ENCODE measurements at regions not wholly inside any gene's neighbourhood (a gene's known extent, or its start where the extent isn't known, plus 50 kb on each side); places are given as distances from the start of the nearest gene placed in this dataset.

DNA sequence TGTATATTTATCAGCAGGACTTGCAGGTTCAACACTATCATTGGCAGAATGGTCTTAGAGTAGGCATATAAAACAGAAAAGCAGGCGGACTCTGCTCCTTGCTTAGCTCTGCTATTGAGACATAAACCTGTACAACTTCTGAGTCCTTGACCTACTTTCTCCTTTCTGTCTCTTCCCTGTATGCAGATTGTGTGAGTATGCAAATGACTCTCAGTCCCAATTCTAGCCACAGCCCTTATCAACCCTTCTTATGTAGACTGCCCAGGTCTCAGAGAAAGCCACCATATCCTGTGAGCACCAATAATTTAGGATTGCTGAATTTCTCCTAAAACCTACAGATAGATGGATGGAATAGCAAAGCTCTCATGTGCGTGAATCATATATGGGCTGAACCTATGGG is 367.6 kb upstream of the DDI1 start:
- no peak for DNase-seq (ENCODE audit: low spot score)

DNA sequence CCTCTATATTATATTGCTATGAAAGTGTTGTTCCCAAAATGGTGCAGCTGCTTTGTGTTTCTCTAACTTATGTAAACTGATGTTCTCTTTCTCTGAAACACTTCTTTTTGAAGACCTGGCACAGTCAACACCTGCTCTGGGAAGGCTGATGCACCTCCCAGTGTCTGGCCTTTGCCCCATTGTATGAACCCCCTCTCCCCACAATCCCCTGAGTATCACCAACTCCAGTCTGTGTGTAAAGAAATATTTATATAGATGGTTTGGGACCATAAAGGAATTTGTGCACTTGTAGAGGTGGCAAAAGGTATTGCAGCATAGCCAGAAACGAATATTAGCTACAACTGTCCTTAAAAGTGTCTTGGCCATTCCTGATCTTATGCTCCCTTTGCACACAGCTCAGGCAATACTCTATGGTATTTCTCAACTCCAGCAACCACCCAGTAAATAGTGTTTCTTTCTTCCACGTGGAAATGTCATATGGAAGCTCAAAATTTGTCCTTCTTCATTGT is 365.2 kb upstream of the DDI1 start:
- no peak for DNase-seq (ENCODE audit: low spot score)

- no peak for DNase-seq (ENCODE audit: low spot score)
Measured at GRCh38 chr11:103673773-103674172, 362.7 kb upstream of the DDI1 start.

DNA sequence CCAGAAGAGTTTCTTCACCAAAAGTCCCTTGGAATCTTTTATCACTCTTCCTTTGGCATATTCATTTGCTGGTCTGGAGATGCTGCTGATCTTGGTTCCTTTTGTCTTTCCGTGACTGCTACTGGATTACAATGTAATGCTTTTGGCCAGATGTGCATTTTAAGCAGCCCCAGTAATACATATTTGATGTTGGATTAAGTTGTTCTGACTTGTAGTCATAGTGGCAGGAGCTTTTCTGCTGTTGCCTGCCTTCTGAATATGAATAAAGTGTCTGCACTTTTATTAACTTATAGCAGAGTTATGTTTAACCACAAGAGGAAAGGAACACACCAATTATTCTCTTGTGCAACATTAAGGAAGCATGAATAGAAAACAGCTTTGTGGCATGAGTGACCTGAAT is 360.0 kb upstream of the DDI1 start:
- no peak for DNase-seq (ENCODE audit: low spot score)

GRCh38 chr11:103680826-103681225 is 355.6 kb upstream of the DDI1 start:
- DNase-seq (ENCODE audit: low spot score), result no peak

DNA sequence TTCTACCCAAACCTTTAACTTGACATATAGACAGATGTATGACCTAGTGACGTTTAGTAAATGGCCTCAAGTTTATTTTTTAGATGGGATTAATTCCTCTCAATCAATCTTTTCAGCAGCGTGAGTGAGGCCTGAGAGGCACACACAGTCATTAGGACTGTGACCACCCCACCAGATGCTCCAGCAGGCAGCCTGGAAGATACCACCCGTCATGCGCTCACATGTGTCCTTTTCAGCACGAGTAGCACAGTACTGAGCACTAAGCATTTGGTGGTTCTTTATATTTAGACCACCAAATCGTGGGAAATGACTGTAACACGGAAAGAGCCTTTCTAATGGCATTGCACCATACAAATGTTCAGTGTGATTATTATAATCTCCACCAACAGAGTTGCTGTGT is 354.6 kb upstream of the DDI1 start:
- no peak for DNase-seq (ENCODE audit: low spot score)

DNA sequence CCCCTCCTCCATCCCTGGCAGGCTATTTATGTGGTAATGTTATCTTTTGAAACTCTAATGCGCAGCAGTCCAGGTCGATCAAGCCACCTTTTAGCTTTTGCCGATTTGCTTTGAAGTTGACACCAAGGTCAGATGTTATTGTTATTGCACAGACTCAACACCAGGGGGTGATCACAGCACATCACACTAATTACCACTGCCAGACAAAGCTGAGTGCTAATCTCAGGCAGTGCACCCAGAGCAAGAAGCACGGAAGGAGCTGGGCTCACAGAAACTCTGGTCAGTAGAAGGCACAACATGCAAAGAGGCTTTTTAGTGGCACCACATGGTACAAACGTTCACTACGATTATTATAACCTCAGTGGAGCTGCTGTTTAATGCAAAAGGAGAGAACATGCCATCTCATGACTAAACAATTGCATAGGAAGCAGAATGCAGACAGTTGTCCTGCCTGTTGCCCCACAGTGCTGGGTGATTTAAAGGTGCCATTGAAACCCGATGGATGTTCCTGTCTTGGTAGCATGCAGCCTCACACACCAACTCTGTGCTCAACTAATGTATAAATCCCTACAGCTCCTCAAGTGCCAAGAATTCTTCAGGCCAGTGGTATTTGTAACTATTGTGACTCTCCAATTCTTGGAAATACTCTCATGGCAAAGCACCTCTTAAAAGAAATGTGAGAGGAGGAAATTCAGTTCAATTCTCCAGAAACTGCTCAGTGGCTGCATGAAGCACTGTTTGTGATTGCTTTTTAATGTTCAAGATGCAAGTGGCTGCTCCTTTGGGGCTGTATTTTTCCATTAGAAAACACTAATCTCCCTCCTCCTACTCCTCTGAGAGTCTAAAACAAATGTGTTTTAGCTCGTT is 353.9 kb upstream of the DDI1 start:
- DNase-seq (ENCODE audit: low spot score), result peak; percentile 63

DNA sequence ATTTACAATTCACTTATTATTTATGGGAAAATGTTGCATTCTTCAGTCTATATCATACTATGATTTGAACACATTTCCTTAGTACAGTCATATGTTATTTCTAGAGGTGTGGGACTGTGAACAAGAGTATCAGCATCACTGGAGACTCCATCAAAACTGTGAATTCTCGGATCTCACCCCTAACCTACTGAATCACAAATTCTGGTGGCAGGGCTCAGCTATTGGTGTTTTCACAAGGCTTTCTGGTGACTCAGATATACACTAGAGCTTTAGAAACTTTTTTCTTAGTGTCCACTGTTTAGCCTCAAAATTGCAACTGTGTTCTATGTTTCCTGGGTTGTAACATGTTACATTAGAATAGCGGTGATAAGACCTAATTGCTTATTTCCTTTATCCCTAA is 352.9 kb upstream of the DDI1 start:
- DNase-seq (ENCODE audit: low spot score), result no peak

DNA sequence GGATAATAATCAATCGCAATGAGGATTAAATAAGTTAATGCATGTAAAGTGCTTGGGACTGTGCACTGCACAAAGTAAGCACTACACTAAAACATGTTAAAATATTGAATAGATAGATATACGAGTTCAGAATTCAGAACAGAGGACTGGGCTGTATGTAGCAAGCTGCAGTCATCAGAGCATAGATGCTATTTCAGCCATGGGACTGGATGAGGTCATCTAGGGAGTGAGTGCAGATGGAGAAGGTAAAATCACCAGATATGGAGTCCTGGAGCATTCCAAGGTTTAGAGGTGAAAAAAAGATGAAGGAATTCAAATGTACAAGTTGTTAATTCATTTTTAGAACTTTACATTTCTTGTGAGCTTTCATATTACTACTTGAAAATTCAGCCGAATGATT is 347.5 kb upstream of the DDI1 start:
- DNase-seq (ENCODE audit: low spot score), result no peak

DNA sequence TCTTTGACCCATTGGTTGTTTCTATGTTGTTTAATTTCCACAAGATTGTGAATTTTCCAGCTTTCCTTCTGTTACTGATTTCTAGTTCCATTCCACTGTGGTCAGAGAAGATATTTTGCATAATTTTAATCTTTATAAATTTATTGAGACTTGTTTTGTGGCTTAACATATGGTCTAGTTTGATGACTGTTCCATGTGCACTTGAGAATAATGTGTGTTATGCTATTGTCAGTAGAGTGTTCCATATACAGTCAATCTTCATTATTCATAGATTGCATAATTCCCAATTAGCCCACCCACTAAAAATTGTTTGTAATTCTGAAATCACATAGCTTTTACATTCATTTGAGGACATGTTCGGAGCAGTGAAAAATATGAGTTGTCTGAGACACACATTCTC is 346.1 kb upstream of the DDI1 start:
- no peak for DNase-seq (ENCODE audit: low spot score)

- DNase-seq (ENCODE audit: low spot score), result no peak
Measured at GRCh38 chr11:103696123-103696522, 340.3 kb upstream of the DDI1 start.

DNA sequence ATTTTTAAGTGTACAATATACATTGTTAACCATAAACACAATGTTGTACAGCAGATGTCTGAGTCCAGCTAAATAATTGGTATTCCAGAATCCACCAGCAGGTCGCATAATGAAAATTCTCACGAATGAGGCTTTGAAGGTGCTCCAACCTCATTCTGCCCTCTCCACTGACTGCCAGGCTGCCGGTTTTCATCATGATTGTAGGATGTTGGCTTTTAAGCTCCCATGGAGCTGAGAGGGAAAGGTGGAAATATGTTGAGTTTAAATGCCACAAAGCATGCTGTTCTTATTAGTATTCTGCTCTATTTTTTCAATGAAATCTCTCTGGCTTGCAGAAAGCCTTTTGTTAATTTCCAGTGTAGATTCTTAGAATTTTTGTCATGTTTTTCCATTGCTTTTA is 337.2 kb upstream of the DDI1 start:
- no peak for DNase-seq (ENCODE audit: low spot score)

- no peak for DNase-seq (ENCODE audit: low spot score)
Measured at GRCh38 chr11:103699656-103700055, 336.8 kb upstream of the DDI1 start.

DNA sequence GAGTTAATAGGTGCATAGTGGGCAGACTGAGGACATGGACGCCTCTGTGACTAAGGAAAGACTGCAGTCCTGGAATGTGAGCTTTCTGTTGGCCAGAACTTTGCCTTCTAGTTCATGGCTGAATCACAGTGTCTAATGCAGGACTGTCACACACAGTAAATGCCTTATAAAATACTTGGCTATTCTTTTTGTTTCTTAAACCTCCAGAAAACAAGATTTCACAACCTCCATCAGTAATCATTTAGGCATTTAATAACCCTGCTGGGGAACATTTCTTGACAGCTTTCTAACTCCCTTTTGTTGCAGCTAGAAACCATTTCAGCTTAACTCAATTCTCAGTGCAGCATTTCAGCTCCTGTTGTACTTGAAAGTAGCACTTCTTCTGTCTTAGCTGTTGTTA is 335.8 kb upstream of the DDI1 start:
- DNase-seq (ENCODE audit: low spot score), result no peak

- no peak for DNase-seq (ENCODE audit: low spot score)
Measured at GRCh38 chr11:103703437-103703836, 333.0 kb upstream of the DDI1 start.

- no peak for DNase-seq (ENCODE audit: low spot score)
Measured at GRCh38 chr11:103703954-103704353, 332.5 kb upstream of the DDI1 start.

- DNase-seq (ENCODE audit: low spot score), result no peak
Measured at GRCh38 chr11:103705642-103706041, 330.8 kb upstream of the DDI1 start.

- no peak for DNase-seq (ENCODE audit: low spot score)
Measured at GRCh38 chr11:103709371-103709770, 327.1 kb upstream of the DDI1 start.

- no peak for DNase-seq (ENCODE audit: low spot score)
Measured at GRCh38 chr11:103714246-103714645, 322.2 kb upstream of the DDI1 start.

DNA sequence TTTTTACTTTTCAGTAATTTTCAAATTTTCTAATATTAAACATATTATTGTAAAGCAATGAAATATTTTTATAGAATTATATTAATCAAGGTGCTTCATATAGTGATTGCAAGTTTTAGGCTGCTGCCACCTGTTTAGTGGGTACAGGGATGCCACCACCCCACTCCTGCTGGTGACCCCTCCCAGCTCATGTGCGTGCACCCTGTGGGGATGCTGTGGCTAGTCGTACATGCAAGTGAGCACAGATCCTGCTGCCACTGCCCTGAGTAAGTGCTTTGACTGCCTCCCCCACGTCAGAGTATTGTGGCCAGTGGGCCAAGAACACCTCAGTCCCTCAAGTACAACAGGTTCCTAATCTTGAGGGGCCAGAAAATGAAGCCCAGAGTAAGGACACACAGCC is 320.1 kb upstream of the DDI1 start:
- DNase-seq (ENCODE audit: low spot score), result no peak

- no peak for DNase-seq (ENCODE audit: low spot score)
Measured at GRCh38 chr11:103727262-103727661, 309.2 kb upstream of the DDI1 start.

DNA sequence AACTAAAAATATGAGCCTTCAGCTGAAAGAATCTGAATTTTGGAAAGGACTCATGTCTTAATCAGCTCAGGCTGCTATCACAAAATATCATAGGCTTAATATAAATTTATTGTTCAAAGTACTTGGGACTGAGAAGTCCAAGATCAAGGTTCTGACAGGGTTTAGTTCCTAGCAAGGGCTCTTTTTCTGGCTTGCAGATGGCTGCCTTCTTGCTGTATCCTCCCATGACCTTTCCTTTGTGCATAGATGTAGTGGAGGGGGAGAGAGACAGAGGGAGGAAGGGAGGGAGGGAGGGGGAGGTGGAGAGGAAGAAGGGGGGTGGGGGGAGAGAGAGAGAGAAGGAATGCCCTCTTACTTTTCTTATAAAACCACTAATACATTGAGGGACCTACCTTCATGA is 306.8 kb upstream of the DDI1 start:
- no peak for DNase-seq (ENCODE audit: low spot score)

GRCh38 chr11:103730131-103730940 is 306.1 kb upstream of the DDI1 start:
- DNase-seq (ENCODE audit: low spot score), result no peak
